ENCODE measurements at regions not wholly inside any gene's neighbourhood (a gene's known extent, or its start where the extent isn't known, plus 50 kb on each side); places are given as distances from the start of the nearest gene placed in this dataset.

GRCh38 chr16:66287926-66288325 lies 78.6 kb upstream of the CDH5 start:
- intact Hi-C loops (cut with micrococcal nuclease; ENCODE audit: unreplicated experiment) = no loop called here
- ChIA-PET POLR2A (no interaction called here), CTCF (ENCODE audit: unreplicated experiment) (interaction anchor here (0.6 kb wide), 1 partner anchor 568 kb away, joined by 4 read pairs; no protein-coding TSS in a partner anchor)
- TF ChIP-seq CTCF (conservative IDR thresholded peaks at IDR 0.05; ENCODE audit: low read length) = no peak
- no peak for TF ChIP-seq EZH2phosphoT487 (IDR thresholded peaks at IDR 0.05; ENCODE audit: borderline replicate concordance, low read depth, low read length)
- Histone ChIP-seq H3K4me1 (ENCODE audit: insufficient read depth, low read length, poor library complexity, severe bottlenecking) (no peaks in the 10 kb centered on the region), H3K9me2 (ENCODE audit: insufficient read depth, low read length) (no peaks in the 10 kb centered on the region), H3K27ac (ENCODE audit: low read depth, low read length, poor library complexity, severe bottlenecking) (no peak overlapping the region), H3K4me3 (ENCODE audit: low read depth, low read length, poor library complexity, severe bottlenecking) (no peak overlapping the region), H3K36me3 (ENCODE audit: insufficient read depth, low read length) (no peaks in the 10 kb centered on the region), H3K4me2 (ENCODE audit: low read length) (no peak overlapping the region), H3K9me3 (ENCODE audit: low read length) (no peaks in the 10 kb centered on the region), H3K79me2 (ENCODE audit: insufficient read depth, low read depth, low read length) (no peaks in the 10 kb centered on the region), H4K20me1 (ENCODE audit: insufficient read depth, low read length) (no peaks in the 10 kb centered on the region), H2AFZ (ENCODE audit: low read length) (no peak overlapping the region)
- BruUV-seq (replicated peaks) = no TSS peak
- no peak for DNase-seq (ENCODE audit: low spot score)

- Histone ChIP-seq H3K79me2 (ENCODE audit: insufficient read depth, low read depth, low read length) (no peaks in the 10 kb centered on the region), H3K4me2 (ENCODE audit: low read length) (no peak overlapping the region), H3K9me2 (ENCODE audit: insufficient read depth, low read length) (no peaks in the 10 kb centered on the region), H3K36me3 (ENCODE audit: insufficient read depth, low read length) (no peaks in the 10 kb centered on the region), H2AFZ (ENCODE audit: low read length) (no peak overlapping the region), H4K20me1 (ENCODE audit: insufficient read depth, low read length) (no peaks in the 10 kb centered on the region), H3K9me3 (ENCODE audit: low read length) (no peaks in the 10 kb centered on the region), H3K4me3 (ENCODE audit: low read depth, low read length, poor library complexity, severe bottlenecking) (no peak overlapping the region), H3K4me1 (ENCODE audit: insufficient read depth, low read length, poor library complexity, severe bottlenecking) (no peaks in the 10 kb centered on the region), H3K27ac (ENCODE audit: low read depth, low read length, poor library complexity, severe bottlenecking) (no peak overlapping the region)
- intact Hi-C loops (cut with micrococcal nuclease; ENCODE audit: unreplicated experiment) = no loop called here
- CTCF ChIA-PET (ENCODE audit: unreplicated experiment) = interaction anchor here (0.6 kb wide), 1 partner anchor 567 kb away, joined by 4 read pairs; no protein-coding TSS in a partner anchor
- no TSS peak for BruUV-seq (replicated peaks)
- no peak for TF ChIP-seq EZH2phosphoT487 (IDR thresholded peaks at IDR 0.05; ENCODE audit: borderline replicate concordance, low read depth, low read length)
- no peak for TF ChIP-seq CTCF (conservative IDR thresholded peaks at IDR 0.05; ENCODE audit: low read length)
- no peak for DNase-seq (ENCODE audit: low spot score)
- POLR2A ChIA-PET = no interaction called here
Measured at GRCh38 chr16:66287416-66287815, 79.1 kb upstream of the CDH5 start.

DNA sequence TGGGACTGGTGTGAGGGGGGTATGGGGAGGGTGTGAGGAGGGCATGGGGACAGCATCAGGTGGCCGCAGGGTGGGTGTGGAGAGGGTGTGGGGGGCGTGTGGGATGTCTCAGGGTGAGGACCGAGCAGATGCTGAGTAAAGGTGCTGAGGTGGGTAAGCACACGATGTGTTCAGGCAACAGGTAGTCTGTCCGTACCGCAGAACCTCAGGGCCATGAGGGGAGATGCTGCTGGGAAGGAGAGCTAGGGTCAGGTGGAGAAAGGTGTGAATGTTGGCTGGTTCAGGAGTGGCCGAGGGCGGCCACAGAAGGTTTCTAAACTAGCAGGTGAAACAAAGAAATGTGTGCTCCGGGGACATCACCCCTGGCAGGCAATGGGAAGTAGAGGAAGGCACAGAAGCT lies 80.0 kb upstream of the CDH5 start:
- Histone ChIP-seq H3K79me2 (ENCODE audit: insufficient read depth, low read depth, low read length) (no peaks in the 10 kb centered on the region), H3K4me2 (ENCODE audit: low read length) (no peak overlapping the region), H2AFZ (ENCODE audit: low read length) (no peak overlapping the region), H3K36me3 (ENCODE audit: insufficient read depth, low read length) (no peaks in the 10 kb centered on the region), H3K4me1 (ENCODE audit: insufficient read depth, low read length, poor library complexity, severe bottlenecking) (no peaks in the 10 kb centered on the region), H3K9me2 (ENCODE audit: insufficient read depth, low read length) (no peaks in the 10 kb centered on the region), H3K9me3 (ENCODE audit: low read length) (no peaks in the 10 kb centered on the region), H4K20me1 (ENCODE audit: insufficient read depth, low read length) (no peaks in the 10 kb centered on the region), H3K4me3 (ENCODE audit: low read depth, low read length, poor library complexity, severe bottlenecking) (no peak overlapping the region), H3K27ac (ENCODE audit: low read depth, low read length, poor library complexity, severe bottlenecking) (no peak overlapping the region)
- no peak for DNase-seq (ENCODE audit: low spot score)
- intact Hi-C loops (cut with micrococcal nuclease; ENCODE audit: unreplicated experiment) = no loop called here
- ChIA-PET CTCF (ENCODE audit: unreplicated experiment) (no interaction called here), POLR2A (no interaction called here)
- no peak for TF ChIP-seq CTCF (conservative IDR thresholded peaks at IDR 0.05; ENCODE audit: low read length)
- TF ChIP-seq EZH2phosphoT487 (IDR thresholded peaks at IDR 0.05; ENCODE audit: borderline replicate concordance, low read depth, low read length) = no peak
- BruUV-seq (replicated peaks) = no TSS peak
